NCI-H748 (cell line): ENCODE measurements at regions not wholly inside any gene's neighbourhood (a gene's known extent, or its start where the extent isn't known, plus 50 kb on each side); places are given as distances from the start of the nearest gene placed in this dataset.
"Not testable (repeated sequence)": the region's sequence is repeated elsewhere in the genome, so short reads cannot be mapped to it uniquely, and the experiment has no call there.

Experiments used
- DNase-seq: peaks from one replicate; lab custom pipeline; 2025; ENCODE audit not compliant: unreplicated experiment; lab: John Stamatoyannopoulos, UW

- DNase-seq, result no peak
These were observed 115.4 kb upstream of the ERG start for GRCh38 chr21:38613686-38614085.

- DNase-seq, result no peak
These were observed 116.3 kb upstream of the ERG start for GRCh38 chr21:38614558-38614957.

GRCh38 chr21:38619480-38619879 is 121.2 kb upstream of the ERG start:
- DNase-seq, result no peak

GRCh38 chr21:38619992-38620479 is 121.8 kb upstream of the ERG start:
- no peak for DNase-seq

- DNase-seq, result no peak
These were observed 122.9 kb upstream of the ERG start for GRCh38 chr21:38621132-38621531.

GRCh38 chr21:38622081-38622826 is 124.0 kb upstream of the ERG start:
- no peak for DNase-seq

GRCh38 chr21:38622827-38623209 is 124.5 kb upstream of the ERG start:
- DNase-seq, result no peak

GRCh38 chr21:38623552-38623951 is 125.3 kb upstream of the ERG start:
- DNase-seq, result no peak

GRCh38 chr21:38625000-38625399 is 126.7 kb upstream of the ERG start:
- no peak for DNase-seq

- DNase-seq, result no peak
These were observed 128.0 kb upstream of the ERG start for GRCh38 chr21:38626306-38626705.

GRCh38 chr21:38628349-38628748 is 130.1 kb upstream of the ERG start:
- DNase-seq, result peak; percentile 5

GRCh38 chr21:38631206-38631605 is 132.9 kb upstream of the ERG start:
- no peak for DNase-seq

GRCh38 chr21:38631676-38632075 is 133.4 kb upstream of the ERG start:
- no peak for DNase-seq

- no peak for DNase-seq
These were observed 138.9 kb upstream of the ERG start for GRCh38 chr21:38637161-38637560.

GRCh38 chr21:38639571-38640354 is 141.5 kb upstream of the ERG start:
- no peak for DNase-seq

- DNase-seq, result not testable (repeated sequence)
These were observed 142.1 kb upstream of the ERG start for GRCh38 chr21:38640355-38640742.

GRCh38 chr21:38643404-38644023 is 145.2 kb upstream of the ERG start:
- DNase-seq, result no peak

- no peak for DNase-seq
These were observed 147.0 kb upstream of the ERG start for GRCh38 chr21:38645282-38645681.

GRCh38 chr21:38646213-38646837 is 148.0 kb upstream of the ERG start:
- DNase-seq, result no peak

- peak; percentile 16 for DNase-seq
These were observed 150.8 kb upstream of the ERG start for GRCh38 chr21:38649120-38649519.

GRCh38 chr21:38651570-38651969 is 153.3 kb upstream of the ERG start:
- DNase-seq, result no peak
